Endodermal cell (in vitro differentiated cells): ENCODE measurements at regions not wholly inside any gene's neighbourhood (a gene's known extent, or its start where the extent isn't known, plus 50 kb on each side); places are given as distances from the start of the nearest gene placed in this dataset.

Experiments used
- DNase-seq: peaks from one replicate; pipeline ENCODE4 v3.0.0-alpha.2; 2017
- H3K27ac ChIP-seq: 2 replicates; pipeline ENCODE4 v1.5.1; 2013; ENCODE audit warnings: mild to moderate bottlenecking, low read depth, low read length, moderate library complexity
- H3K27me3 ChIP-seq: 2 replicates; pipeline ENCODE4 v1.6.1; 2013; ENCODE audit warnings: mild to moderate bottlenecking, low read length, moderate library complexity; ENCODE audit not compliant: insufficient read depth, control insufficient read depth, poor library complexity, severe bottlenecking
- H3K36me3 ChIP-seq: 2 replicates; pipeline ENCODE4 v1.7.0; 2013; ENCODE audit warnings: mild to moderate bottlenecking, low read length, moderate library complexity; ENCODE audit not compliant: control insufficient read depth, insufficient read depth
- H3K4me1 ChIP-seq: one replicate; pipeline ENCODE4 v1.7.0; 2013; ENCODE audit warnings: low read length; ENCODE audit not compliant: control insufficient read depth, insufficient read depth
- H3K4me3 ChIP-seq: 2 replicates; pipeline ENCODE4 v1.5.1; 2013; ENCODE audit warnings: mild to moderate bottlenecking, low read length, moderate library complexity
- H3K9ac ChIP-seq: 2 replicates; pipeline ENCODE4 v1.6.1; 2013; ENCODE audit warnings: mild to moderate bottlenecking, low read length, moderate library complexity; ENCODE audit not compliant: poor library complexity, severe bottlenecking; ENCODE audit errors: extremely low read depth
- H3K9me3 ChIP-seq: 2 replicates; pipeline ENCODE4 v1.6.1; 2013; ENCODE audit warnings: mild to moderate bottlenecking, low read length, moderate library complexity; ENCODE audit not compliant: control insufficient read depth
- H3K27ac Mint-ChIP-seq: 2 replicates; pipeline ENCODE4 v1.8.0; 2020; ENCODE audit warnings: mixed read lengths
- H3K27me3 Mint-ChIP-seq: 2 replicates; pipeline ENCODE4 v1.8.0; 2021; ENCODE audit warnings: mild to moderate bottlenecking, mixed read lengths; ENCODE audit not compliant: insufficient read depth
- H3K36me3 Mint-ChIP-seq: 2 replicates; pipeline ENCODE4 v1.8.0; 2020; ENCODE audit warnings: low read depth, mixed read lengths
- H3K4me1 Mint-ChIP-seq: 2 replicates; pipeline ENCODE4 v1.8.0; 2020; ENCODE audit warnings: mixed read lengths
- H3K4me3 Mint-ChIP-seq: 2 replicates; pipeline ENCODE4 v1.8.0; 2020; ENCODE audit warnings: mild to moderate bottlenecking, moderate library complexity, mixed read lengths
- H3K9me3 Mint-ChIP-seq: 2 replicates; pipeline ENCODE4 v1.8.0; 2020; ENCODE audit warnings: mild to moderate bottlenecking, mixed read lengths
- WGBS, 2 experiments: methylation state at CpG; one replicate each; pipeline versions ENCODE4 v1.1.5 to v1.1.7; 2013; ENCODE audit warnings: missing lambda C conversion rate in 2 of 2, mixed read lengths in 1 of 2; ENCODE audit not compliant: insufficient coverage in 1 of 2, insufficient read length in 1 of 2; 5-methylcytosine and 5-hydroxymethylcytosine counted together
- TF ChIP-seq, protein P1 (sequence below): fragments of 200-600 bp; sonication (generic); conservative IDR thresholded peaks from 2 replicates; pipeline ENCODE4 v1.5.0; 2021; ENCODE audit warnings: antibody characterized with exemption, mild to moderate bottlenecking

DNA sequence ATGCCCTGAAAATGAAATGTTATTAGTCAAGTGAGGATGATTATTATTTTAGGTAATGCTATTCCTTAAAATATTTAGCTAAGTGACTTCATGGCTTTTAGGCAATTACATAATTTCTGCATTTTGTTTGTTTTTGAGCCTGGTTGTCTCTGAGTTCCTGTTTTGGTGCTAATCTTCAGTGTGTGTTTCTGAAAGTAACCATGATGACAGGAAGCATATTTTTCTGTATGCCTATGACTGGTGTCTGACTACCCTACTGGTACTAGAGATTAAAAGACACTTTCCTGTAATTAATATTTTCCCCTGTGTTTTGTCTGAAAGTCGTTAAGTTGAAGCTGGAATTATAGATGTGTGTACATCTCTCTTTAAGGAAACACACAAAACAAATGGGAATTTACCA is 295.0 kb upstream of the SPRED2 start:
- Mint-ChIP-seq H3K4me1 (peaks cover 9% of the 10 kb centered on the region), H3K36me3 (no peaks in the 10 kb centered on the region), H3K27me3 (peaks cover 14% of the 10 kb centered on the region), H3K4me3 (no peak overlapping the region), H3K27ac (no peak overlapping the region), H3K9me3 (peaks cover 6% of the 10 kb centered on the region)
- Histone ChIP-seq H3K9ac (no peak overlapping the region), H3K36me3 (no peaks in the 10 kb centered on the region), H3K27ac (no peak overlapping the region), H3K4me3 (no peak overlapping the region), H3K27me3 (no peaks in the 10 kb centered on the region), H3K9me3 (peaks cover 4% of the 10 kb centered on the region), H3K4me1 (no peaks in the 10 kb centered on the region)
- no CpG with 5 or more reads among the region's 1 CpG for WGBS, 2 experiments
- TF ChIP-seq, protein P1, sequence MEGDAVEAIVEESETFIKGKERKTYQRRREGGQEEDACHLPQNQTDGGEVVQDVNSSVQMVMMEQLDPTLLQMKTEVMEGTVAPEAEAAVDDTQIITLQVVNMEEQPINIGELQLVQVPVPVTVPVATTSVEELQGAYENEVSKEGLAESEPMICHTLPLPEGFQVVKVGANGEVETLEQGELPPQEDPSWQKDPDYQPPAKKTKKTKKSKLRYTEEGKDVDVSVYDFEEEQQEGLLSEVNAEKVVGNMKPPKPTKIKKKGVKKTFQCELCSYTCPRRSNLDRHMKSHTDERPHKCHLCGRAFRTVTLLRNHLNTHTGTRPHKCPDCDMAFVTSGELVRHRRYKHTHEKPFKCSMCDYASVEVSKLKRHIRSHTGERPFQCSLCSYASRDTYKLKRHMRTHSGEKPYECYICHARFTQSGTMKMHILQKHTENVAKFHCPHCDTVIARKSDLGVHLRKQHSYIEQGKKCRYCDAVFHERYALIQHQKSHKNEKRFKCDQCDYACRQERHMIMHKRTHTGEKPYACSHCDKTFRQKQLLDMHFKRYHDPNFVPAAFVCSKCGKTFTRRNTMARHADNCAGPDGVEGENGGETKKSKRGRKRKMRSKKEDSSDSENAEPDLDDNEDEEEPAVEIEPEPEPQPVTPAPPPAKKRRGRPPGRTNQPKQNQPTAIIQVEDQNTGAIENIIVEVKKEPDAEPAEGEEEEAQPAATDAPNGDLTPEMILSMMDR, result no peak
- no peak for DNase-seq

DNA sequence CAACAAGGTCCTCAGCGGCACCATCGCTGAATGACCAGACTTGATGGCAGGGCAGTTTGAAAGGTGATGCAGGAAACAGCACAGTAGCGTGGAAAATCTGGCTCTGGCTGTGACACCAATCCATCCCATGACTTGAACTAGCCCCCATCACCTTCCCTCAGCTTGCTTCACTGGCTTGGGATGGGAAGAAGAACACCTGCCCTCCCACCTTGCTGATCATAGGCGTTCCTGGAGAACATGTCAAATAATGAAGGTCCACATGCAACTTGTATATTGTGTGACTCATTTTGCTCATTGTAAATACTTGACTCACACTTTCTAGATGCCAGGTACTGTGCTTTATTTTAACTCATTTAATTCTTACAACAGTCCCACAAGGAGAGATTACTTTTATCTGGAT is 292.4 kb upstream of the SPRED2 start:
- H3K27me3 ChIP-seq, result no peaks in the 10 kb centered on the region
- H3K9me3 ChIP-seq, result peaks cover 4% of the 10 kb centered on the region
- Mint-ChIP-seq H3K27me3 (peaks cover 5% of the 10 kb centered on the region), H3K9me3 (peaks cover 6% of the 10 kb centered on the region), H3K4me3 (no peak overlapping the region), H3K4me1 (peaks cover 12% of the 10 kb centered on the region), H3K27ac (no peak overlapping the region), H3K36me3 (no peaks in the 10 kb centered on the region)
- 78 to 99% methylated on average over 1 to 4 of the region's 4 CpGs for WGBS, 2 experiments
- DNase-seq, result no peak
- H3K27ac ChIP-seq, result no peak overlapping the region
- no peaks in the 10 kb centered on the region for H3K4me1 ChIP-seq
- H3K9ac ChIP-seq, result no peak overlapping the region
- H3K36me3 ChIP-seq, result no peaks in the 10 kb centered on the region
- TF ChIP-seq, protein P1, result no peak
- no peak overlapping the region for H3K4me3 ChIP-seq

- H3K4me3 Mint-ChIP-seq, result no peak overlapping the region
- no peak for DNase-seq
- no peaks in the 10 kb centered on the region for H3K36me3 Mint-ChIP-seq
- no peak overlapping the region for H3K4me3 ChIP-seq
- TF ChIP-seq, protein P1, result no peak
- no peak overlapping the region for H3K9ac ChIP-seq
- H3K4me1 ChIP-seq, result no peaks in the 10 kb centered on the region
- 88 to 100% methylated on average over 1 to 2 of the region's 2 CpGs for WGBS, 2 experiments
- H3K9me3 ChIP-seq, result peaks cover 4% of the 10 kb centered on the region
- H3K36me3 ChIP-seq, result no peaks in the 10 kb centered on the region
- H3K9me3 Mint-ChIP-seq, result peaks cover 6% of the 10 kb centered on the region
- no peaks in the 10 kb centered on the region for H3K27me3 ChIP-seq
- H3K27me3 Mint-ChIP-seq, result peaks cover 7% of the 10 kb centered on the region
- H3K27ac ChIP-seq, result no peak overlapping the region
- H3K27ac Mint-ChIP-seq, result no peak overlapping the region
- H3K4me1 Mint-ChIP-seq, result peaks cover 12% of the 10 kb centered on the region
Observed at GRCh38 chr2:65724336-65724735, 291.9 kb upstream of the SPRED2 start.
